Smooth muscle cell (in vitro differentiated cells): ENCODE measurements at regions not wholly inside any gene's neighbourhood (a gene's known extent, or its start where the extent isn't known, plus 50 kb on each side); places are given as distances from the start of the nearest gene placed in this dataset.

Experiments
- DNase-seq: peaks from one replicate; lab custom pipeline; 2025; ENCODE audit not compliant: unreplicated experiment; lab: John Stamatoyannopoulos, UW
- H2AFZ ChIP-seq: fragments of 200-600 bp; sonication (generic); 2 replicates; pipeline ENCODE4 v1.6.0; 2016; ENCODE audit warnings: antibody characterized with exemption, low read depth, mild to moderate bottlenecking
- H3F3A ChIP-seq: fragments of 200-600 bp; sonication (generic); 2 replicates; pipeline ENCODE4 v1.6.0; 2017; ENCODE audit warnings: antibody characterized with exemption, low read depth
- H3K27ac ChIP-seq: fragments of 200-600 bp; sonication (generic); 2 replicates; pipeline ENCODE4 v1.5.1; 2016; ENCODE audit warnings: low read depth, mild to moderate bottlenecking
- H3K27me3 ChIP-seq: fragments of 200-600 bp; sonication (generic); 2 replicates; pipeline ENCODE4 v1.6.1; 2016; ENCODE audit warnings: low read depth, mild to moderate bottlenecking
- H3K36me3 ChIP-seq: fragments of 200-600 bp; sonication (generic); 2 replicates; pipeline ENCODE4 v1.5.1; 2016; ENCODE audit warnings: low read depth
- H3K4me1 ChIP-seq: fragments of 200-600 bp; sonication (generic); 2 replicates; pipeline ENCODE4 v1.5.1; 2016; ENCODE audit warnings: low read depth
- H3K4me2 ChIP-seq: fragments of 200-600 bp; sonication (generic); 2 replicates; pipeline ENCODE4 v1.6.0; 2016; ENCODE audit warnings: mild to moderate bottlenecking
- H3K4me3 ChIP-seq: fragments of 200-600 bp; sonication (generic); 2 replicates; pipeline ENCODE4 v1.5.1; 2016; ENCODE audit warnings: mild to moderate bottlenecking
- H3K79me2 ChIP-seq: fragments of 200-600 bp; sonication (generic); 2 replicates; pipeline ENCODE4 v1.6.0; 2016; ENCODE audit warnings: low read depth, mild to moderate bottlenecking
- H3K9ac ChIP-seq: fragments of 200-600 bp; sonication (generic); 2 replicates; pipeline ENCODE4 v1.6.0; 2016; ENCODE audit warnings: low read depth
- H3K9me3 ChIP-seq: fragments of 200-600 bp; sonication (generic); replicated peaks from 2 replicates; pipeline ENCODE4 v1.5.1; 2016; ENCODE audit warnings: low read depth
- H4K20me1 ChIP-seq: fragments of 200-600 bp; sonication (generic); 2 replicates; pipeline ENCODE4 v1.6.0; 2016; ENCODE audit warnings: low read depth
- WGBS: methylation state at CpG from one replicate; pipeline ENCODE4 v1.1.7; 2016; ENCODE audit warnings: low lambda C conversion rate; 5-methylcytosine and 5-hydroxymethylcytosine counted together
- TF ChIP-seq, protein P1 (sequence below): fragments of 200-600 bp; sonication (generic); IDR thresholded peaks from 2 replicates; pipeline ENCODE4 v1.5.1; 2017; ENCODE audit warnings: borderline replicate concordance, mild to moderate bottlenecking, antibody characterized with exemption; ENCODE audit not compliant: insufficient read depth, poor library complexity, severe bottlenecking

DNA sequence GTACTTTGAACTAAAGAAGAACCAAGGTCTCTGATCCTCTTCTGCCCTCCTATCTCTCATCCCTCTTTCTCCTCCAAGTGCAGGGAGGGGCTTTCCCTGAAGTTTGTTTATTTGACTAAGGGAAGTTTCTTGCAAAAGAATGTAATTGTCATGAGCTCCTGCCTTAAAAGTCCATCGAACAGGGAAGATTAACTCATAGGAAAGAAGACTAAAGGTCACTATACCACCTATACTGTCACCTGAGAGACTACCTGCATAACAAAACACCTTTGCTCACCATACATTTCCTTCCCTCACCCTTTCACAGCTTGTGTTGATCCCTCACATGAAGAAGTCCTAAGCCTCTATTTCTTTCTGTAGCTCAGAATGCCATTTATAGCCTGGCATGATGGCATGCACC is 59.4 kb upstream of the C4orf54 start:
- Histone ChIP-seq H3K27ac (no peak overlapping the region), H2AFZ (no peak overlapping the region), H3K9ac (no peak overlapping the region), H3K27me3 (no peaks in the 10 kb centered on the region), H3K9me3 (no peaks in the 10 kb centered on the region), H3K36me3 (no peaks in the 10 kb centered on the region), H3K4me2 (no peak overlapping the region), H4K20me1 (no peaks in the 10 kb centered on the region), H3K79me2 (no peaks in the 10 kb centered on the region), H3K4me3 (no peak overlapping the region), H3K4me1 (no peaks in the 10 kb centered on the region), H3F3A (no peaks in the 10 kb centered on the region)
- no peak for DNase-seq
- WGBS = 67% methylated on average over 1 of the region's 1 CpG
- TF ChIP-seq, protein P1, sequence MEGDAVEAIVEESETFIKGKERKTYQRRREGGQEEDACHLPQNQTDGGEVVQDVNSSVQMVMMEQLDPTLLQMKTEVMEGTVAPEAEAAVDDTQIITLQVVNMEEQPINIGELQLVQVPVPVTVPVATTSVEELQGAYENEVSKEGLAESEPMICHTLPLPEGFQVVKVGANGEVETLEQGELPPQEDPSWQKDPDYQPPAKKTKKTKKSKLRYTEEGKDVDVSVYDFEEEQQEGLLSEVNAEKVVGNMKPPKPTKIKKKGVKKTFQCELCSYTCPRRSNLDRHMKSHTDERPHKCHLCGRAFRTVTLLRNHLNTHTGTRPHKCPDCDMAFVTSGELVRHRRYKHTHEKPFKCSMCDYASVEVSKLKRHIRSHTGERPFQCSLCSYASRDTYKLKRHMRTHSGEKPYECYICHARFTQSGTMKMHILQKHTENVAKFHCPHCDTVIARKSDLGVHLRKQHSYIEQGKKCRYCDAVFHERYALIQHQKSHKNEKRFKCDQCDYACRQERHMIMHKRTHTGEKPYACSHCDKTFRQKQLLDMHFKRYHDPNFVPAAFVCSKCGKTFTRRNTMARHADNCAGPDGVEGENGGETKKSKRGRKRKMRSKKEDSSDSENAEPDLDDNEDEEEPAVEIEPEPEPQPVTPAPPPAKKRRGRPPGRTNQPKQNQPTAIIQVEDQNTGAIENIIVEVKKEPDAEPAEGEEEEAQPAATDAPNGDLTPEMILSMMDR = no peak

DNA sequence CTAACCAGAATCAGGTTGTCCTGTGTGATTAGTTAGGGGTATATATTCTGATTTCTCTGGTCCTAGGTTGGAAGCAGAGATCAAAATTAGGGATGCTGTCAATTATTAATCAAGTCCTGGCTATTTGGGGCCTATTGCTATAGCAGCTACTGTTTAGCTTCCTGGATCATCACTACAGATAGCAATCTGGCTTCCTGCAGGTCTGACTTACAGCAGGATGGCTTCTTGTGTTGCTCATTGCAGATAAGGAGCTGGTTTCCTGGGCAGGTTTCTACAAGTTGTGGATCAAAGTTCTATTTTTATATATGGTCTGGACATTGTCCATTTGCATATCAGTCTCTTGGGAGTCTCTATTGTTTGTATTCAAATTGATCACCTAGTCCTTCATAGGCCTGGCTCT is 57.7 kb upstream of the C4orf54 start:
- Histone ChIP-seq H3F3A (no peaks in the 10 kb centered on the region), H3K4me1 (no peaks in the 10 kb centered on the region), H3K4me3 (no peak overlapping the region), H3K9me3 (no peaks in the 10 kb centered on the region), H3K4me2 (no peak overlapping the region), H3K79me2 (no peaks in the 10 kb centered on the region), H2AFZ (no peak overlapping the region), H3K27ac (no peak overlapping the region), H3K36me3 (no peaks in the 10 kb centered on the region), H4K20me1 (no peaks in the 10 kb centered on the region), H3K27me3 (no peaks in the 10 kb centered on the region), H3K9ac (no peak overlapping the region)
- TF ChIP-seq, protein P1 = no peak
- no peak for DNase-seq

DNA sequence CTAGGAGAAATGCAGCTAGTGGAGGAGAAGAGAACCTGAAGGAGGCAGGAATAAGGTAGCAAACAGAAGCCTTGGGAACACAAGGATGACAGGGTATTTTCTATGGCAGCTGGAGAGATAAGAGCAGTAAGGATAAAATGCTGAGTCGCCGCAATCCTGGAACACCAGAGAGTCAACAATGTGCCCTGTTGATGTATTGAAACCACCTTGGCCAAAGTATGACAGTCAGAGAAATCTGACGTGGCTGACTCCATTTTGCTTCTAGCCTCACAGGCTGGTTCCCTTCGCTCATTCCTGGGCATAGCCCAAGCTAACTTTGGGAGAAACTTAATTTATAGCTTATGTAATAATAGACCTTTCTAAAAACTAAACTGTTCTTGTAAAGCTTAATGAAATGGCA is 56.6 kb upstream of the C4orf54 start:
- Histone ChIP-seq H3F3A (no peaks in the 10 kb centered on the region), H3K27me3 (no peaks in the 10 kb centered on the region), H3K4me3 (no peak overlapping the region), H4K20me1 (no peaks in the 10 kb centered on the region), H3K9me3 (no peaks in the 10 kb centered on the region), H3K36me3 (no peaks in the 10 kb centered on the region), H3K4me2 (no peak overlapping the region), H3K27ac (no peak overlapping the region), H3K4me1 (no peaks in the 10 kb centered on the region), H3K9ac (no peak overlapping the region), H3K79me2 (no peaks in the 10 kb centered on the region), H2AFZ (no peak overlapping the region)
- TF ChIP-seq, protein P1 = no peak
- no peak for DNase-seq
- WGBS = 98% methylated on average over 4 of the region's 4 CpGs

DNA sequence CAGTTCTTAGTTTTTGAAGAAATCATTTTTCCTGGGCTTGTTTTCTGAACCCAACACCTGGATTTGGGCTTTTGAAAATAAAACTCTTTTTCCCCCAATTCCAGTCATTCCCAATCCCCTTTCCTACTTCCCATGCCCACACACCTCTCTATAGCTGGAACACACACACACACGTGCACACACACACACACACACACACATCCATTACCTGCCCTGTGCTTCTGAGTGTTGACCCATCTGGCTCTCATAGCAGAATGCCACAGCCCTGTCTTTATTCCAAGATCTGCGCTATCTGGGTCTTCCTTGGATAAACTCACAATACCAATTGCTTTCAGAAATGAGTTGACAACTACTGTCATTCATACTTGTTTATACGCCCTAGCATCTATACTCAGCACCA is 54.9 kb upstream of the C4orf54 start:
- WGBS = 94% methylated on average over 3 of the region's 3 CpGs
- H3K9ac ChIP-seq = no peak overlapping the region
- no peaks in the 10 kb centered on the region for H3K4me1 ChIP-seq
- TF ChIP-seq, protein P1 = no peak
- H4K20me1 ChIP-seq = no peaks in the 10 kb centered on the region
- H2AFZ ChIP-seq = no peak overlapping the region
- H3F3A ChIP-seq = no peaks in the 10 kb centered on the region
- DNase-seq = no peak
- no peaks in the 10 kb centered on the region for H3K9me3 ChIP-seq
- H3K4me3 ChIP-seq = no peak overlapping the region
- H3K27me3 ChIP-seq = no peaks in the 10 kb centered on the region
- no peak overlapping the region for H3K27ac ChIP-seq
- no peak overlapping the region for H3K4me2 ChIP-seq
- H3K79me2 ChIP-seq = no peaks in the 10 kb centered on the region
- no peaks in the 10 kb centered on the region for H3K36me3 ChIP-seq
